Trophoblast cell (in vitro differentiated cells and primary cell): ENCODE measurements at regions not wholly inside any gene's neighbourhood (a gene's known extent, or its start where the extent isn't known, plus 50 kb on each side); places are given as distances from the start of the nearest gene placed in this dataset.

ENCODE experiments used
- DNase-seq, 2 donors: peaks; one replicate each; pipeline ENCODE4 v3.0.0-alpha.2; 2016
- H2AFZ ChIP-seq: 2 replicates; pipeline ENCODE4 v1.6.1; 2013; ENCODE audit warnings: low read length, moderate library complexity, mild to moderate bottlenecking; ENCODE audit not compliant: insufficient read depth, poor library complexity
- H2AK5ac ChIP-seq: 2 replicates; pipeline ENCODE4 v1.6.1; 2013; ENCODE audit warnings: mild to moderate bottlenecking, low read length
- H2BK120ac ChIP-seq: 2 replicates; pipeline ENCODE4 v1.6.1; 2013; ENCODE audit warnings: low read length, mild to moderate bottlenecking, moderate library complexity; ENCODE audit not compliant: insufficient read depth, poor library complexity
- H2BK12ac ChIP-seq: 2 replicates; pipeline ENCODE4 v1.6.1; 2013; ENCODE audit warnings: mild to moderate bottlenecking, low read length, moderate library complexity
- H2BK5ac ChIP-seq: 2 replicates; pipeline ENCODE4 v1.6.1; 2013; ENCODE audit warnings: low read length, low read depth, moderate library complexity, mild to moderate bottlenecking; ENCODE audit not compliant: poor library complexity
- H3K14ac ChIP-seq: 2 replicates; pipeline ENCODE4 v1.6.1; 2013; ENCODE audit warnings: mild to moderate bottlenecking, low read length
- H3K18ac ChIP-seq: 2 replicates; pipeline ENCODE4 v1.6.1; 2013; ENCODE audit warnings: mild to moderate bottlenecking, low read length
- H3K23ac ChIP-seq: 2 replicates; pipeline ENCODE4 v1.6.1; 2013; ENCODE audit warnings: low read length
- H3K27ac ChIP-seq: 2 replicates; pipeline ENCODE4 v1.5.1; 2013; ENCODE audit warnings: low read depth, mild to moderate bottlenecking, inconsistent platforms, low read length, moderate library complexity
- H3K27me3 ChIP-seq: 2 replicates; pipeline ENCODE4 v1.6.1; 2013; ENCODE audit warnings: inconsistent platforms, mild to moderate bottlenecking, low read length, moderate library complexity; ENCODE audit not compliant: insufficient read depth
- H3K36me3 ChIP-seq, 2 experiments: 1 replicate in 1 of 2; 2 replicates in 1 of 2; pipeline ENCODE4 v1.6.1; 2013; ENCODE audit warnings: low read length in 2 of 2, mild to moderate bottlenecking in 2 of 2, moderate library complexity in 1 of 2; ENCODE audit not compliant: insufficient read depth in 2 of 2, control insufficient read depth in 1 of 2
- H3K4ac ChIP-seq: 2 replicates; pipeline ENCODE4 v1.6.1; 2013; ENCODE audit warnings: low read depth, mild to moderate bottlenecking, low read length, moderate library complexity
- H3K4me1 ChIP-seq, 2 experiments: 1 replicate in 1 of 2; 2 replicates in 1 of 2; pipeline ENCODE4 v1.6.1; 2013; ENCODE audit warnings: low read length in 2 of 2, mild to moderate bottlenecking in 2 of 2, moderate library complexity in 1 of 2; ENCODE audit not compliant: insufficient read depth in 2 of 2, control insufficient read depth in 1 of 2
- H3K4me2 ChIP-seq: 2 replicates; pipeline ENCODE4 v1.6.1; 2013; ENCODE audit warnings: inconsistent platforms, mild to moderate bottlenecking, low read length, moderate library complexity
- H3K4me3 ChIP-seq: 2 replicates; pipeline ENCODE4 v1.5.1; 2013; ENCODE audit warnings: mild to moderate bottlenecking, low read depth, low read length, inconsistent platforms
- H3K79me1 ChIP-seq: one replicate; pipeline ENCODE4 v1.6.1; 2013; ENCODE audit warnings: low read length
- H3K79me2 ChIP-seq: 2 replicates; pipeline ENCODE4 v1.6.1; 2013; ENCODE audit warnings: low read length, mild to moderate bottlenecking; ENCODE audit not compliant: control insufficient read depth, insufficient read depth, poor library complexity
- H3K9ac ChIP-seq: 2 replicates; pipeline ENCODE4 v1.6.1; 2013; ENCODE audit warnings: mild to moderate bottlenecking, low read length
- H3K9me3 ChIP-seq: 2 replicates; pipeline ENCODE4 v1.6.1; 2013; ENCODE audit warnings: low read depth, mild to moderate bottlenecking, control low read depth, inconsistent platforms, low read length; ENCODE audit not compliant: insufficient read depth
- H4K12ac ChIP-seq: 2 replicates; pipeline ENCODE4 v1.6.1; 2013; ENCODE audit warnings: low read depth, mild to moderate bottlenecking, low read length, moderate library complexity
- H4K8ac ChIP-seq: 2 replicates; pipeline ENCODE4 v1.6.1; 2013; ENCODE audit warnings: low read depth, mild to moderate bottlenecking, low read length, moderate library complexity
- H4K91ac ChIP-seq: one replicate; pipeline ENCODE4 v1.6.1; 2013; ENCODE audit warnings: low read depth, mild to moderate bottlenecking, low read length, moderate library complexity
- WGBS: extraction: QIAGEN DNeasy Blood & Tissue Kit; methylation state at CpG from one replicate; pipeline ENCODE4 v1.1.7; 2013; ENCODE audit warnings: missing lambda C conversion rate; ENCODE audit not compliant: insufficient read length, insufficient coverage; ENCODE audit errors: extremely low coverage; 5-methylcytosine and 5-hydroxymethylcytosine counted together

DNA sequence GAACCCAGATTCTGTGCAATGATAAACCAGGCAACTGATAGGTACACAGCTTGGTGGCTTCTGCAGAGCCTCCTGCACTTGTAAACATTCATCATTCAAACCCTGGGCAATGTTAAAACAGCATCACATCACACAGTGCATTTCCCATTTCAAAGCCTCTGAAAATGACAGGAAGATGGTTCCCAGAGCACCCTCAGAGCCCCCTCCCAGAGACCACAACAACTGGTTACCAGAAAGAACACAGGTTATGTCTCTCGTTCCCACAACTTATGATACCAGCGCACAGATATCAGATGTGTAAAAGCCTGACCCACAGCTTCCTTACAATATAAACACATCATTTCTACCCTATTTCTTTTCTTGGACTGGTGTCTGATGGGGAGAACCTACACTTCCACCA is 248.7 kb downstream of the AUH start:
- no peak overlapping the region for H3K27ac ChIP-seq
- no peak overlapping the region for H3K14ac ChIP-seq
- H4K8ac ChIP-seq, result no peak overlapping the region
- no peak overlapping the region for H3K23ac ChIP-seq
- no peaks in the 10 kb centered on the region for H3K27me3 ChIP-seq
- peaks cover 5% of the 10 kb centered on the region for H3K9me3 ChIP-seq
- peaks cover 0 to 7% of the 10 kb centered on the region in 2 experiments for H3K36me3 ChIP-seq
- no peak overlapping the region for H2AFZ ChIP-seq
- no peak overlapping the region for H4K12ac ChIP-seq
- H4K91ac ChIP-seq, result no peak overlapping the region
- no peak for DNase-seq
- no peak overlapping the region for H2BK5ac ChIP-seq
- WGBS, result no CpG with 5 or more reads among the region's 2 CpGs
- H2AK5ac ChIP-seq, result no peak overlapping the region
- no peak overlapping the region for H3K9ac ChIP-seq
- peaks cover 4% of the 10 kb centered on the region for H3K79me1 ChIP-seq
- no peak overlapping the region for H3K18ac ChIP-seq
- H3K4me3 ChIP-seq, result no peak overlapping the region
- no peak overlapping the region for H3K4me2 ChIP-seq
- H3K79me2 ChIP-seq, result no peaks in the 10 kb centered on the region
- H2BK12ac ChIP-seq, result no peak overlapping the region
- no peak overlapping the region for H2BK120ac ChIP-seq
- H3K4me1 ChIP-seq, result peaks cover 5 to 6% of the 10 kb centered on the region in 2 experiments
- H3K4ac ChIP-seq, result no peak overlapping the region

DNA sequence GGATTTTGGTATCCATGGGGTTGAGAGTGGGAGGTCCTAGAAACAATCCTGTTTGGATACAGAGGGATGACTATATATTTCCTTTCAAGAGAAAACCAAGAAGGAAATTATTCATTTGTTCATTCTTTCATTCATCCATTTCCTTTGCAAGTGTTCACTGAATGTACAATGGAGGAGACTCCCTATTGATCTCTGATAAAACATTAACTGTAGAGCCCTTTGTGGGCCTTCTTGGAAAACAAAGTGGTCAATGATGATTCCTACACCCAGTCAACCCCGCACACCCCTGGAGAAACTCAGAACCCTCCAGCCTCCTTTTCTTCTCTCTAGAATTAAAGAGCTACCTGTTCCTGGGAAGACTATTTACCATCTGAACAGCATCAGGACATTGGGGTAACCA is 247.3 kb downstream of the AUH start:
- Histone ChIP-seq H4K91ac (no peak overlapping the region), H3K9me3 (peaks cover 5% of the 10 kb centered on the region), H3K9ac (no peak overlapping the region), H3K27ac (no peak overlapping the region), H3K23ac (no peak overlapping the region), H2BK5ac (no peak overlapping the region), H4K8ac (no peak overlapping the region), H2BK120ac (no peak overlapping the region), H3K4me3 (no peak overlapping the region), H3K4me2 (no peak overlapping the region), H2AK5ac (no peak overlapping the region), H3K4ac (no peak overlapping the region), H3K18ac (no peak overlapping the region), H3K27me3 (no peaks in the 10 kb centered on the region), H3K14ac (no peak overlapping the region), H3K79me2 (peaks cover 3% of the 10 kb centered on the region), H4K12ac (no peak overlapping the region), H3K4me1 (peaks cover 11 to 12% of the 10 kb centered on the region in 2 experiments), H3K36me3 (peaks cover 0 to 7% of the 10 kb centered on the region in 2 experiments), H2BK12ac (no peak overlapping the region), H2AFZ (no peak overlapping the region), H3K79me1 (peaks cover 10% of the 10 kb centered on the region)
- WGBS, result no CpG with 5 or more reads among the region's 1 CpG
- no peak for DNase-seq

DNA sequence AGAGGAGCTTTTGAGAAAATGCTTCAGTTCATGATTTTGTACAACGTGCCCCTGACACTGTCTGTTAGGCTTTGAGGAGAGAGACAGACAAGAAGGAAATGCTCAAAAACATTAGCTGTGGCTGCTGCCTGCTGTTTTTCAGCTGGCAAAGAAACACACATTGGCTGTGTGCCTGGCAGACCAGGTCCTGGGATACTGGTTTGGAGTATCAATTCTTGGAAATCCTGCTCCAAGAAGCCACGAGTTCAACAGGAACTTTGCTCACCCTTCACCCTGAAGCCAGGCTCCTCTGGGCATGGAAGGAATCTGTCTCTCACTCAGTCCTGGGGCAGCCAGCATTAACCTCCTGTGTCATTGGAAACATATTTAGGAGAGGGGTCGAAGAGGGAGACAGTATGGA is 245.5 kb downstream of the AUH start:
- Histone ChIP-seq H2BK12ac (no peak overlapping the region), H4K91ac (no peak overlapping the region)
- no CpG with 5 or more reads among the region's 3 CpGs for WGBS

DNA sequence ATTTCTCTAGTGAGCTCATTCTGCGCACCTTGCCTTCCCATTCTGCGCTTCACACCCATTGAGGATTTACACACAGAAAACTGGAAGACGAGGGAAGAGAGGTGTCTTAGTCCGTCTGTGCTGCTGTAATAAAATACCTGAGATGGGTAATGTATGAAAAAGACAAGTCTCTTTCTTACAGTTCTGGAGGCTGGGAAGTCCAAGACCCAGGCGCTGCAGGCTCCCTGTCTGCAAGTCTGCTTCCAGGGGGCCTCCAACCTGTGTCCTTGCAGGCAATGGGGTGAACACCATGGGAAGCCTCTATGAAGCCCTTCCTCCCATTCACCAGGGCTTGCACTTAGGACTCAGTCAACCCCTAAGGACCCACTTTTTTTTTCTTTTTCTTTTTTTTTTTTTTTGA is 245.0 kb downstream of the AUH start:
- Histone ChIP-seq H3K27ac (no peak overlapping the region), H4K91ac (no peak overlapping the region), H3K4me1 (peaks cover 11 to 15% of the 10 kb centered on the region in 2 experiments), H4K8ac (no peak overlapping the region), H4K12ac (no peak overlapping the region), H3K9ac (no peak overlapping the region), H3K4me3 (no peak overlapping the region), H3K23ac (no peak overlapping the region), H3K4me2 (no peak overlapping the region), H3K27me3 (no peaks in the 10 kb centered on the region), H2AFZ (no peak overlapping the region), H3K36me3 (peaks cover 0 to 7% of the 10 kb centered on the region in 2 experiments), H2BK5ac (no peak overlapping the region), H3K18ac (no peak overlapping the region), H2BK120ac (no peak overlapping the region), H2AK5ac (no peak overlapping the region), H3K79me1 (peaks cover 12% of the 10 kb centered on the region), H2BK12ac (no peak overlapping the region), H3K9me3 (peaks cover 5% of the 10 kb centered on the region), H3K79me2 (peaks cover 3% of the 10 kb centered on the region), H3K4ac (no peak overlapping the region), H3K14ac (no peak overlapping the region)
- DNase-seq, result no peak
- no CpG with 5 or more reads among the region's 5 CpGs for WGBS

More for the DNA sequence above, 245.5 kb downstream of the AUH start:
- Histone ChIP-seq H2BK5ac (no peak overlapping the region), H3K14ac (no peak overlapping the region), H4K8ac (no peak overlapping the region), H3K9me3 (peaks cover 5% of the 10 kb centered on the region), H3K4me2 (no peak overlapping the region), H3K4me3 (no peak overlapping the region), H3K4me1 (peaks cover 11 to 15% of the 10 kb centered on the region in 2 experiments), H3K79me1 (peaks cover 12% of the 10 kb centered on the region), H3K23ac (no peak overlapping the region), H2AFZ (no peak overlapping the region), H2AK5ac (no peak overlapping the region), H3K27ac (no peak overlapping the region), H3K79me2 (peaks cover 3% of the 10 kb centered on the region), H3K27me3 (no peaks in the 10 kb centered on the region), H2BK120ac (no peak overlapping the region), H3K18ac (no peak overlapping the region), H3K4ac (no peak overlapping the region), H4K12ac (no peak overlapping the region), H3K36me3 (peaks cover 0 to 7% of the 10 kb centered on the region in 2 experiments), H3K9ac (no peak overlapping the region)
- DNase-seq, result peak; percentile 57 to 71
